ENCODE measurements at regions not wholly inside any gene's neighbourhood (a gene's known extent, or its start where the extent isn't known, plus 50 kb on each side); places are given as distances from the start of the nearest gene placed in this dataset.

DNA sequence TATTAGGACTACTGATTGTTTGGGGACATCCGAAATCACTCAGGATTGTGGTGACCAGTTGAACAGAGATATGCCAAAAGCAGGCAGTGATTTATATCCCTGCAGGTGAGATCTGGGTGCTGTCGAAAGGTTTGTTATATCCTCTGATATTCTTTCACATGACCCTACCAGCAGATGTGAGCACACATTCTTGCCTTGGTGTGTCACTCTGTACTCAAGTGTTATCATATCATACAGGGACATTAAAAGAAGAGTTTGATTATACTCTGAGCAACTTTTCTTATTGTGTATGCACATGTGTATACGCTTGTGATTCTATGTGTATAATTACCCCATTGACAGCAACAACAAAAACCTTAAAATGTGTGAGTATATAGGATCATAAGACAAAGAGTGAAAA, 381.2 kb upstream of the IGFBP7 start:
- no peak for DNase-seq (ENCODE audit: low read depth in 2 of 2)

GRCh38 chr4:57490520-57491255, 380.5 kb upstream of the IGFBP7 start:
- no peak for DNase-seq (ENCODE audit: low read depth in 2 of 2)

DNA sequence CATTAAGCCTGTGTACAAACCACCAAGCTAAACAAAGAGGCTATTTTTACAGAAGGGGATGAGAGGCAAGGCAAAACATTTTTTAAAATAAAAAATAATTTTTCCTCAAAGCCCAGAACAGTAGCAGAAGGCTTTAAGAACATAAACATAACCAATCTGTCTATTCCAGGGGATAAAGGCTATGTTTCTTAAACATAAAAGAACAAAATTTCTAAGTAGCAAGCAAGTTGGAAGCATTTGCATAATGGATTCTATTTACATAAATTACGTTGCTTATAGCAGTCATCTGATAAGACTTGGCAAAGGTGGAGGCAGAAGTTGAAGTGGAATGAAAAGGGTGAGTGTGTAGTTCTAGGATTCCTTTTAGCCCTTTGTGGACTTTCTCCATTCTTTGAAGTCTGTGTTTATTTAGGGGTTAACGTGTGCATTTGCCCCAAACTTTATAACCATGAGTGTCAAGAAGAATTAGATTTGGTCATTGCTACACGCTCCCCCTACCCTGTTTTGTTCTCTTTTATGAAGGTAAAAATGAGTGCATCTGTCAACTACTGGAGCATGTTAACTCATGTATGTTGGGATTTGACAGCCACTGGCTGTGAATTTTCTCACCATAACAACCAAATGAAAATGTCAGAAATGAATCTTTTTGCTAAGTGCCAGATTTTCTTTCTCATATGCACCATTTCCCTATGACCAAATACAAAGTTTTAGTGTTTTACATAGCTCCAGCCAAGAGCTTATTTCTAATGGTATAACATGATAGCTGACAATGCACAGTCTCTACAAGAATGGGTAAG, 378.4 kb upstream of the IGFBP7 start:
- no peak for DNase-seq (ENCODE audit: low read depth in 2 of 2)

DNA sequence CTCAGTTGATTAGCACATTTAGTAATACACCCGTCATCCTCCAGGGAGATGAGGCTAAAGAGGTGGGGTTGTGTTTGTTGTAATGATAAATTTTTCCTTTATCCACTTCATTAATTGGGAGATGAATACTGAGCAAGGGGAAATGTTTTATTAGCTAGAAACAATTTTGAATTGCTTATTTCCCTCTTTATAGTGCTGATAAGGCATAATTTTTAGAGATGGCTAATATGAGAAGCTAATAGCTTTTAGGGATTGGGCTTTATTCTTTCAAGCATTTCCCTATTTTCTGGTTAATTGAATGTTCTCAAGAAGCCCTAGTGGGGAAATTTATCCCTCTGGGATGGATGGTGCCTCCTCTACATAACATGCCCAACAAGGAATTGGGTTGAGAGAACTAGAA, 365.2 kb upstream of the IGFBP7 start:
- no peak for DNase-seq (ENCODE audit: low read depth in 2 of 2)

DNA sequence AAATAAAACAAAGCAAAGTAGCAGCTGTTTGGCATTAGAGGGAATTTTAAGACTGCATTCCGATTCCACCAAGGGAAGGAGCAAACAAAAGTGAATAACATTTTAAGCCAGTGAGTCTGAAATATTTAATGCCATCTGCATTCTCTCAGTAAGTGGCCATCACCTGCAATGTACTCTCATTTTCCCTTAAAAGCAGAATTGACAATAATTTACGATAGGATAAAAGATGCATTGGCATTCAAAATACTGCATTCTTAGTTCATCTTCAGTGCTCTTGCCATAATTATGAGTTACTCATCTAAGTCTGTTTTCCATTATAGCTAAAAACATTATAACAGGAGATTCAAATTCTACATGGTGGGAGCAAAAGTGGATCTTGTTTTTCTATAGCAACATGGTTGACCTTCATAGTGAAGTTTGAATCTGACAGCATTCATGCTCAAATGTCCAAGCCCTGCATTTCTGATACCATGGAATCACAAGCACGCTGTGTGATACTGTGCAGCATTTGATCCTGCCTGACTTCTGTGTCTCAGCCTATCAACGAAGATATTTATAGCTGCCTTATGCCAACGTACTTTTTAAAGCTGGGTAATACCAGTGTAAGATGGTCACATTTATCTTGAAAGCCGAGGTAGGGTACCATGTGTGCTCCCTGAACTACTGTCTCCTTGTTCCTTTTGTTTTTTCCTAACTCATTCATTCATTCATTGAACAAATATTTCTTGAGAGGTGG, 355.3 kb upstream of the IGFBP7 start:
- DNase-seq (ENCODE audit: low read depth in 2 of 2) = no peak

DNA sequence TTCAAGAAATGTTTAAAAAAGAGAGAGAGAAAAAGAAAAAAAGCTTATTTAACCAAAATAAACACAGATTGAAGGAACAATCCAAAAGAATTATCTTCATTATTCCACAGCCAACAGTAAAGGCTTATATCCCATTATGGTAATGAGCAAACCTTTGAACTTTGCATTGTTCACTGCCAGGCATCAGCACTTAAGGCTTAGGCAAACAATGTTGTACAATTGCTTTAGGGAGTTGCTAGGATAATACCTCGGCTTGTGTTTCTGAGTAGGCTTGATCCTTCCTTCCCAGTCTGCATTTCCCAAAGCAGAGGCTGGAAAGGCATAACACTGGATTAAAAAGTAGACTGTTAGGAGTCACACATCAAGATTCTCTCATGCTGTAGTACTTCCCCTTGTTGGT, 352.7 kb upstream of the IGFBP7 start:
- no peak for DNase-seq (ENCODE audit: low read depth in 2 of 2)

- DNase-seq (ENCODE audit: low read depth in 2 of 2) = no peak
Measured at GRCh38 chr4:57460967-57461366, 350.8 kb upstream of the IGFBP7 start.

DNA sequence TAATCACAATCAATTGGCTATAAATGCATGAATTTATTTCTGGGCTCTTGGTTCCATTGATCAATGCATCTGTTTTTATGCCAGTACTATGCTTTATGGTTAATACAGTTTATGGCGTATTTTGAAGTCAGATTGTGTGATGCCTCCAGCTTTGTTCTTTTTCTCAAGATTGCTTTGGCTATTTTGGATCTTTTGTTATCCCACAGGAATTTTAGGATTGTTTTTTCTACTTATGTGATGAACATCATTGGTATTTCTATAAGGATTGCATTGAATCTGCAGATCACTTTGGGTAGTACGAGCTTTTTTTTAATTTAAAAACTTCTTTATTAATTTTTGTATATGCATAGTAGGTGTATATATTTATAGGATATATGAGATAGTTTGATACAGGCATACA, 338.7 kb upstream of the IGFBP7 start:
- no peak for DNase-seq (ENCODE audit: low read depth in 2 of 2)

DNA sequence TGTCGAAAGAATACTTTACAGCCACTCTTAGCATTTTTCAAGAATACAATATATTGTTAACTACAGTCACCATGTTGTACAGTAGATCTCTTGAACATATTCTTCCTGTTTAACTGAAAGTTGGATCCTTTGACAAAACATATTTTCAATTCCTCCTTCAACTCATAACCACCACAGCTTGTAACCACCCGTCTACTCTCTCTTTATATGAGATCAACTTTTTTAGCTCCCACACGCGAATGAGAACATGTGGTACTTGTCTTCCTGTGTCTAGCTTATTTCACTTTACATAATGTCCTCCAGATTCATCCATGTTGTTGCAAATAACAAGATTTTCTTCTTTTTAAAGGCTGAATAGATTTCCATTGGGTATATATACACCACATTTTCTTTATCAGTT, 338.3 kb upstream of the IGFBP7 start:
- no peak for DNase-seq (ENCODE audit: low read depth in 2 of 2)

DNA sequence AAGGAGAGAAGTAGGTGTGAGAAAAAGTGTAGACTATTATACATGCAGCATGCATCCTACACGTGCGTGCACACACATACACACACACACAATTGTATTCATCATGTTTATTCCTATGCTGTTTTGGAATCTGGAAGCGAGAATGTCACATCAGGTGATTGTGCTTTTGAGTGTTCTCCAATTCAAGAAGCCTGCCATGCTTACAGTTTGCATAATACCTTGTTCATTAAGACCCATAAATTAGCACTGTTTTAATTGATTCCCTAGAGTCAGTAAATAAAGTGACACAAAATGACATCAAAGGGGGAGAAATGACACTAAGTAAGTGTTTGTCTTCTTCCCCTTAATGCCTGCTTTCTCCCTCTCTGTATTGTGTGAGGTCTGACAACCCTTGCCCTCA, 336.1 kb upstream of the IGFBP7 start:
- DNase-seq (ENCODE audit: low read depth in 2 of 2) = no peak

GRCh38 chr4:57445686-57446085, 335.5 kb upstream of the IGFBP7 start:
- no peak for DNase-seq (ENCODE audit: low read depth in 2 of 2)

DNA sequence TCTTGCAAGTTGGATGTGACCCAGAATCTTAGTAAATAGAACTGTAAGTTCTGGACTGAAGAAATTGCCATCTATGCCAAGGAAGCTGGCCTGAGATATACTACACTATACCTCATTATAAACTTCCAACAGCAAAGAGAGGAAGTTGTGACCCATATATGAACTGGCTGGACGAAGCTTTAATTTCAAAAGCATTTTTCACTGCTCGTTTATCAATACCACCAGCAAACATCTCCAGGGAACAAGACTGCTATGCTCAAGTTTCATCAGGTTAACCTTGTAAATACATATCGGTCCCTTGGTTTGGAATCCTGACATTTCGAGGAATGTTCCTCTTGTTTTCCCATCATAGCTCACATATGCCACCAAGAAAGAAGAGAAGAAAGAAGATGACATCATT, 334.5 kb upstream of the IGFBP7 start:
- DNase-seq (ENCODE audit: low read depth in 2 of 2) = no peak

DNA sequence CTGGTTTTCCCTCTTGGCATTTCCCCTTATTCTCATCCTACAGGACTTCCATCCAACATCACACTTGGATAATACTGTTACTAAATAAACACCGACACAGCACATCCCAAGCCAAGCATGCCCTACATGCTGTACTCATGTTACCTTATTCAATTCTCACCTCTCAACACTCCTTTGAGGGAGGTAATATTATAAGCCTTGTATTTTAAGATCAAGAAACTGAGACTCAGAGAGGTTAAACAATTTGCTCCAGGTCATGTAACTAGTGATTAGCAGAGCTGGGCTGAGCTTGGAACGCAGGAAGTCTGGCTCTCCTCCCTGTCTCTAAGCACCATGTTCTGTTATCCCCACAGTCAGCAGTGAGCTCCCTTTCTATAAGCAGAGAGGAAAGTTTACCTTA, 333.6 kb upstream of the IGFBP7 start:
- no peak for DNase-seq (ENCODE audit: low read depth in 2 of 2)

DNA sequence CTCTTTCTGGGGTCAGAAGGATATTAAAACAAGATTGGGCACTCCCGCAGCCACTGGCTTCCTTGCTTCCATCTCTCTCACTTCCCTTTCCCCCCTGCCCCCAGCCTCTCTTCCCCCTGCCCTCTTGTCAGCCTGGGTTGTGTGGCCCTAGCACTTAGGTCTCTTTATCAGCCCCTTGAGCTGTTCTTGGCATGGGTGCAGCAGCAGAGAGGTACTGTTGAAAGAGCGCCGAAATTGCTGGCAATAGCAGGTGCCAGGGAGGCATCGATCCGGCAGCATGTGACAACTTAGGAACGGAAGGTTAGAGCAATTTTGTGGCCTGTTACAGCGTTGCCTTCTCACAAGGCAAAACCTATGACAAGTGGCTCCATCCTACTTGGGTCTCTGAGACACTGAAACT, 333.1 kb upstream of the IGFBP7 start:
- no peak for DNase-seq (ENCODE audit: low read depth in 2 of 2)

GRCh38 chr4:57442831-57443291, 332.7 kb upstream of the IGFBP7 start:
- DNase-seq (ENCODE audit: low read depth in 2 of 2) = no peak

DNA sequence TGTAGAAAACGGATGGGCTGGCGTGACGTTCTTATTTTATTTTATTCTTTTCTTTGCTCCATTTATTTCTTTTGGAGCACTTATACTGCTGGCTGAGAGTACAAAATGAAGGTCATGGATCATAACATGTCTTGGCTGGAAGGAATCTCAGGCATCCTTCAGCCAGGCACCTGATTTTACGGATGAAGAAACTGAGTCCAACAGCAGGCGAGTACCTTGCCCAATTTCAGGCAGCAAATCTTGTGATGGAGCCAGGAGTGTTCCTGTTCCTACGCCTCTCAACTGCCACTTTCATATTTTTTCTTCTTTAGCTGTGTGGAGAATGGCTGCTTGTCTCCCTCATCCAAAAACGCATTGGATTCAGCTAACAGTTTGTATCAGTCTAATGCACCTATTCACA, 332.1 kb upstream of the IGFBP7 start:
- no peak for DNase-seq (ENCODE audit: low read depth in 2 of 2)

GRCh38 chr4:57437649-57438048, 327.5 kb upstream of the IGFBP7 start:
- no peak for DNase-seq (ENCODE audit: low read depth in 2 of 2)

GRCh38 chr4:57435300-57435699, 325.1 kb upstream of the IGFBP7 start:
- DNase-seq (ENCODE audit: low read depth in 2 of 2) = no peak

DNA sequence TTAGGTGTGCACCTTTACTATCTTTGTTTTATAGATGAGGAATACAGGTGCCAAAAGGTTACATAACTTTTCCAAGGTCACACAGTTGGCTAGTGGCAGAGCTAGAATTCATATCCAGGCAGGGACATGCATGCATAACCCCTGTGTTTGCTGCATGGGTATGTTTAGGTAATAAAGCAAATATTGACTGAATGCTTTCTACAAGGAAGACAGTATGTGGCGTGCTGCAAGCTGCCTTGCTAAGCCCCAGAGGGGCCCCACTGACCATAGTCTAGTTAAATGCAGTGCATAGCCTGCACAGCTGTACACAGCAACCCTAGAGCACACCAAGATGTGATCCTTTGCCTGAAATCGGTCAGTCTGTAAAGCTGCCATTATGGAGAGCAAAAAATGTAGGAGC, 320.5 kb upstream of the IGFBP7 start:
- DNase-seq (ENCODE audit: low read depth in 2 of 2) = no peak

DNA sequence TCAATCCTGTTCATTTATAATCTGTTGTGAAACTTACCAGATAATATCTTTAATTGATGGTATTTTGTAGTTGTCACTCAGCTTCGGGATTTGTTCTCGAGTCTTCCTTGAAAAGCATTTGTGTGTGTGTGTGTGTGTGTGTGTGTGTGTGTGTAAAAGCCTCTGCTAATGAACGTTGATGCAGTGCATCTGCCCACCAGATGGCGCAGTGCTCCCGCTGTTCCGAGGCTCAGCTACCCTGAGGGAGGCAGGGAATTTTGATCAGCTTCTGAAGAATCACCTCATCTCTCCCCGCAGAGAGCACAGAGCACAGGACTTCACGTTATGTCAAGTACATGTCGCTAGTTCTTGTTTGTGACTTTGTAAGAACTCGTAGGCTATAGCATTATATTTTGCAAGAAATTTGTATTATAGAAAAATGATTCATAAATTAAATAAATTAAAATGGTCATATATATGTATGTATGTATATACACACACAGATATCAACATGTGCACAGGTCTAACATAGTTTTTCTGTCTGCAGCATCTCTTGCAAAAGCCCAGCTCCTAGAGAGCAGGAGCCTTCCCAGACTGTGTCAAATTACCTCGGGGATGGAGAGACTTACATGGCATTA, 316.7 kb upstream of the IGFBP7 start:
- peak; percentile 20 to 23 for DNase-seq (ENCODE audit: low read depth in 2 of 2)

GRCh38 chr4:57425610-57426009, 315.4 kb upstream of the IGFBP7 start:
- DNase-seq (ENCODE audit: low read depth in 2 of 2) = no peak

GRCh38 chr4:57424232-57424897, 314.2 kb upstream of the IGFBP7 start:
- DNase-seq (ENCODE audit: low read depth in 2 of 2) = no peak

Data from stimulated activated CD4-positive, alpha-beta T cell treated with anti-CD3 and anti-CD28 coated beads, Interleukin-4, amount 100 ng/mL, for 48 hours (primary cell).